Amniotic epithelial cell (primary cell): ENCODE measurements at regions not wholly inside any gene's neighbourhood (a gene's known extent, or its start where the extent isn't known, plus 50 kb on each side); places are given as distances from the start of the nearest gene placed in this dataset.

Experiments
- DNase-seq: peaks from one replicate; pipeline ENCODE4 v3.0.0-alpha.2; 2010; ENCODE audit warnings: low read depth

- no peak for DNase-seq
These were observed 294.2 kb downstream of the GRIA2 start for GRCh38 chr4:157514711-157515110.

- DNase-seq: no peak
These were observed 288.8 kb downstream of the GRIA2 start for GRCh38 chr4:157509341-157509740.

GRCh38 chr4:157502656-157503055 lies 282.1 kb downstream of the GRIA2 start:
- DNase-seq: no peak

GRCh38 chr4:157459785-157460184 lies 239.3 kb downstream of the GRIA2 start:
- DNase-seq: no peak

GRCh38 chr4:157447195-157447594 lies 226.7 kb downstream of the GRIA2 start:
- DNase-seq: no peak

- DNase-seq: no peak
These were observed 223.5 kb downstream of the GRIA2 start for GRCh38 chr4:157444014-157444413.

- no peak for DNase-seq
These were observed 223.0 kb downstream of the GRIA2 start for GRCh38 chr4:157443537-157443936.

GRCh38 chr4:157425897-157426296 lies 205.4 kb downstream of the GRIA2 start:
- DNase-seq: no peak

GRCh38 chr4:157423526-157424020 lies 203.0 kb downstream of the GRIA2 start:
- DNase-seq: no peak

- DNase-seq: no peak
These were observed 200.8 kb downstream of the GRIA2 start for GRCh38 chr4:157421365-157421764.
